ENCODE measurements at regions not wholly inside any gene's neighbourhood (a gene's known extent, or its start where the extent isn't known, plus 50 kb on each side); places are given as distances from the start of the nearest gene placed in this dataset.
A peak's percentile ranks its signal among the peaks of the same experiment; 100 is the strongest.

GRCh38 chr4:86496094-86497080, 97.7 kb upstream of the PTPN13 start:
- TF ChIP-seq CTCF (conservative IDR thresholded peaks at IDR 0.05) (peak; percentile 86), EZH2 (IDR thresholded peaks at IDR 0.05; ENCODE audit: low read depth) (no peak)
